ENCODE measurements at regions not wholly inside any gene's neighbourhood (a gene's known extent, or its start where the extent isn't known, plus 50 kb on each side); places are given as distances from the start of the nearest gene placed in this dataset.

DNA sequence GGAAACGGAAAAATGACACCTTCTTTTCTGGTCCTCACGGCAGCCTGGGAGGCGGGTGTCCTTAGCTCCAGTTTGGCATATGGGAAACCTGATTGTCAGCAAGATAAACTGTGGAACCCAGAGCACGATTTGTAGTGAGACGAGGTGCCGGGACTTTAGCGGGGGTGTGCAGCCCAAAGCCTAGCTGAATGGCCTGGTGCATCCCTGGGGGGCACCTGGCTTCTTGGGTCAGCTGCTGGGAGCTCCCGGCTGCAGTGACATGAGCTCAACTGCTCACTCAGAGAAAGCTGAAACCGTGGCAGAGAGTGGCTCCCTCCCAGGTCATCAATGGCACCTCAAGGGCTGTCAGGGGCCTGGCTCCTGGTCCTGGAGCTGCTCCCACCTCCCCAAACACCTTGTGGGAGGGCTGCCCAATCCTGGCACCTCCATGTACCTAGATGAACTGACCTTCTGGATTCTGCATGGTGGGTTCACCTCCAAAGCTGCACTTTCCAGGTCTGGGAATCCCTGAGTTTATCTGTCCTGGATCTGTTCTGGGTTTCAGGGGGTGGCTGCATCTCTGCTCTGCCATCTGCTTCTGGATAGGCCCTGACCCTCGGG, 260.5 kb downstream of the MATN1 start:
- TF ChIP-seq, protein P1, sequence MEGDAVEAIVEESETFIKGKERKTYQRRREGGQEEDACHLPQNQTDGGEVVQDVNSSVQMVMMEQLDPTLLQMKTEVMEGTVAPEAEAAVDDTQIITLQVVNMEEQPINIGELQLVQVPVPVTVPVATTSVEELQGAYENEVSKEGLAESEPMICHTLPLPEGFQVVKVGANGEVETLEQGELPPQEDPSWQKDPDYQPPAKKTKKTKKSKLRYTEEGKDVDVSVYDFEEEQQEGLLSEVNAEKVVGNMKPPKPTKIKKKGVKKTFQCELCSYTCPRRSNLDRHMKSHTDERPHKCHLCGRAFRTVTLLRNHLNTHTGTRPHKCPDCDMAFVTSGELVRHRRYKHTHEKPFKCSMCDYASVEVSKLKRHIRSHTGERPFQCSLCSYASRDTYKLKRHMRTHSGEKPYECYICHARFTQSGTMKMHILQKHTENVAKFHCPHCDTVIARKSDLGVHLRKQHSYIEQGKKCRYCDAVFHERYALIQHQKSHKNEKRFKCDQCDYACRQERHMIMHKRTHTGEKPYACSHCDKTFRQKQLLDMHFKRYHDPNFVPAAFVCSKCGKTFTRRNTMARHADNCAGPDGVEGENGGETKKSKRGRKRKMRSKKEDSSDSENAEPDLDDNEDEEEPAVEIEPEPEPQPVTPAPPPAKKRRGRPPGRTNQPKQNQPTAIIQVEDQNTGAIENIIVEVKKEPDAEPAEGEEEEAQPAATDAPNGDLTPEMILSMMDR (IDR thresholded peaks at IDR 0.05): no peak
- TF ChIP-seq POLR2AphosphoS5 (IDR thresholded peaks at IDR 0.05): no peak

Measured in esophagus muscularis mucosa (tissue), 3 donors.